ENCODE measurements at regions not wholly inside any gene's neighbourhood (a gene's known extent, or its start where the extent isn't known, plus 50 kb on each side); places are given as distances from the start of the nearest gene placed in this dataset.

- TF ChIP-seq CTCF (IDR thresholded peaks at IDR 0.05; ENCODE audit: low read depth, low read length) (no peak), POLR2A (IDR thresholded peaks at IDR 0.05; ENCODE audit: extremely low read depth, insufficient read length) (no peak), MYC (IDR thresholded peaks at IDR 0.05; ENCODE audit: low read depth, low read length) (no peak)
Measured at GRCh38 chr13:81539643-81540150, 1198.8 kb upstream of the SPRY2 start.
